Stimulated activated CD4-positive, alpha-beta T cell treated with anti-CD3 and anti-CD28 coated beads, Interleukin-12 subunit alpha, Interleukin-12 subunit beta, amount 100 ng/mL, for 4 hours (primary cell): ENCODE measurements at regions not wholly inside any gene's neighbourhood (a gene's known extent, or its start where the extent isn't known, plus 50 kb on each side); places are given as distances from the start of the nearest gene placed in this dataset.

ENCODE experiments used
- DNase-seq: peaks from one replicate; pipeline ENCODE4 v3.0.0-alpha.2; 2020

GRCh38 chr15:45743426-45744235, 108.8 kb downstream of the SQOR start:
- no peak for DNase-seq

GRCh38 chr15:45744236-45744589, 109.4 kb downstream of the SQOR start:
- DNase-seq: no peak

- no peak for DNase-seq
Observed at GRCh38 chr15:45747426-45747825, 112.6 kb downstream of the SQOR start.

GRCh38 chr15:45751629-45752028, 116.8 kb downstream of the SQOR start:
- no peak for DNase-seq

- no peak for DNase-seq
Observed at GRCh38 chr15:45759936-45760335, 125.1 kb downstream of the SQOR start.

- no peak for DNase-seq
Observed at GRCh38 chr15:45762726-45763125, 127.9 kb downstream of the SQOR start.

- DNase-seq: no peak
Observed at GRCh38 chr15:45763170-45763869, 128.5 kb downstream of the SQOR start.

- no peak for DNase-seq
Observed at GRCh38 chr15:45773149-45773548, 138.3 kb downstream of the SQOR start.

GRCh38 chr15:45776772-45777171, 141.9 kb downstream of the SQOR start:
- no peak for DNase-seq

GRCh38 chr15:45777781-45778180, 143.0 kb downstream of the SQOR start:
- DNase-seq: no peak

GRCh38 chr15:45780352-45780751, 145.5 kb downstream of the SQOR start:
- no peak for DNase-seq

- no peak for DNase-seq
Observed at GRCh38 chr15:45784656-45785055, 149.8 kb downstream of the SQOR start.

GRCh38 chr15:45785897-45786296, 151.1 kb downstream of the SQOR start:
- no peak for DNase-seq

GRCh38 chr15:45790325-45790943, 155.6 kb downstream of the SQOR start:
- DNase-seq: peak; percentile 1

- DNase-seq: no peak
Observed at GRCh38 chr15:45794304-45794703, 159.5 kb downstream of the SQOR start.

- no peak for DNase-seq
Observed at GRCh38 chr15:45794712-45795439, 160.0 kb downstream of the SQOR start.

GRCh38 chr15:45795440-45796069, 160.7 kb downstream of the SQOR start:
- no peak for DNase-seq

- no peak for DNase-seq
Observed at GRCh38 chr15:45796433-45796832, 161.6 kb downstream of the SQOR start.

GRCh38 chr15:45799508-45799907, 164.7 kb downstream of the SQOR start:
- no peak for DNase-seq

GRCh38 chr15:45801543-45801942, 166.7 kb downstream of the SQOR start:
- no peak for DNase-seq

GRCh38 chr15:45802140-45802539, 167.3 kb downstream of the SQOR start:
- DNase-seq: no peak

GRCh38 chr15:45804028-45804427, 169.2 kb downstream of the SQOR start:
- DNase-seq: no peak

GRCh38 chr15:45810201-45810600, 175.4 kb downstream of the SQOR start:
- DNase-seq: no peak
